HG02678 (cell line): ENCODE measurements at regions not wholly inside any gene's neighbourhood (a gene's known extent, or its start where the extent isn't known, plus 50 kb on each side); places are given as distances from the start of the nearest gene placed in this dataset.
"Not testable (repeated sequence)": the region's sequence is repeated elsewhere in the genome, so short reads cannot be mapped to it uniquely, and the experiment has no call there.

Source experiments
- ATAC-seq: cut with Tn5 transposase; IDR thresholded peaks from one replicate; pipeline ENCODE4 v1.9.1; 2021; ENCODE audit warnings: mild to moderate bottlenecking, moderate library complexity; ENCODE audit not compliant: unreplicated experiment

- no peak for ATAC-seq
These were observed 88.5 kb upstream of the SH3BP4 start for GRCh38 chr2:234863043-234863934.

- no peak for ATAC-seq
These were observed 89.7 kb upstream of the SH3BP4 start for GRCh38 chr2:234861841-234862735.

GRCh38 chr2:234859330-234859872, 92.4 kb upstream of the SH3BP4 start:
- not testable (repeated sequence) for ATAC-seq

GRCh38 chr2:234858790-234859329, 93.0 kb upstream of the SH3BP4 start:
- no peak for ATAC-seq

- ATAC-seq: no peak
These were observed 93.7 kb upstream of the SH3BP4 start for GRCh38 chr2:234858145-234858544.

GRCh38 chr2:234853729-234854128, 98.1 kb upstream of the SH3BP4 start:
- ATAC-seq: no peak

GRCh38 chr2:234852941-234853340, 98.9 kb upstream of the SH3BP4 start:
- ATAC-seq: no peak

- no peak for ATAC-seq
These were observed 99.8 kb upstream of the SH3BP4 start for GRCh38 chr2:234852035-234852434.

GRCh38 chr2:234851451-234851850, 100.4 kb upstream of the SH3BP4 start:
- ATAC-seq: no peak

GRCh38 chr2:234850818-234851217, 101.0 kb upstream of the SH3BP4 start:
- no peak for ATAC-seq

GRCh38 chr2:234849678-234850077, 102.1 kb upstream of the SH3BP4 start:
- ATAC-seq: no peak

GRCh38 chr2:234848578-234848977, 103.2 kb upstream of the SH3BP4 start:
- no peak for ATAC-seq

- ATAC-seq: no peak
These were observed 104.2 kb upstream of the SH3BP4 start for GRCh38 chr2:234847639-234848038.

- ATAC-seq: no peak
These were observed 104.5 kb upstream of the SH3BP4 start for GRCh38 chr2:234847364-234847635.

- ATAC-seq: no peak
These were observed 105.0 kb upstream of the SH3BP4 start for GRCh38 chr2:234846599-234847363.

- ATAC-seq: no peak
These were observed 105.9 kb upstream of the SH3BP4 start for GRCh38 chr2:234845602-234846590.

GRCh38 chr2:234843411-234843810, 108.4 kb upstream of the SH3BP4 start:
- ATAC-seq: no peak

- ATAC-seq: no peak
These were observed 109.1 kb upstream of the SH3BP4 start for GRCh38 chr2:234842753-234843152.

- ATAC-seq: no peak
These were observed 110.3 kb upstream of the SH3BP4 start for GRCh38 chr2:234841321-234842015.
